Bronchial epithelial cell (primary cell): ENCODE measurements at regions not wholly inside any gene's neighbourhood (a gene's known extent, or its start where the extent isn't known, plus 50 kb on each side); places are given as distances from the start of the nearest gene placed in this dataset.
"Not testable (repeated sequence)": the region's sequence is repeated elsewhere in the genome, so short reads cannot be mapped to it uniquely, and the experiment has no call there.

Source experiments
- DNase-seq: peaks from one replicate; pipeline ENCODE4 v3.0.0-alpha.2; 2010; ENCODE audit warnings: low read depth
- FAIRE-seq: peaks from 2 replicates; lab custom pipeline; 2011; peaks lifted over from hg19 to GRCh38; lab: Jason Lieb, UNC
- H3K27me3 ChIP-seq: 2 replicates; pipeline ENCODE4 v1.5.1; 2011; ENCODE audit warnings: low read length; ENCODE audit not compliant: control insufficient read depth, insufficient read depth
- H3K36me3 ChIP-seq: 2 replicates; pipeline ENCODE4 v1.5.1; 2011; ENCODE audit warnings: low read length; ENCODE audit not compliant: control insufficient read depth, insufficient read depth
- H3K4me3 ChIP-seq: 2 replicates; pipeline ENCODE4 v1.5.1; 2011; ENCODE audit warnings: mild to moderate bottlenecking, low read depth, low read length, control low read depth
- CTCF ChIP-seq: IDR thresholded peaks from 2 replicates; pipeline ENCODE4 v1.5.1; 2011; ENCODE audit warnings: mild to moderate bottlenecking, moderate library complexity, low read length, control low read depth, inconsistent platforms; ENCODE audit not compliant: insufficient read depth, severe bottlenecking

GRCh38 chr13:81888855-81889254 lies 1547.9 kb upstream of the SPRY2 start:
- no peak for TF ChIP-seq CTCF
- H3K36me3 ChIP-seq: no peaks in the 10 kb centered on the region
- no peaks in the 10 kb centered on the region for H3K27me3 ChIP-seq
- FAIRE-seq (no peak), DNase-seq (no peak)
- H3K4me3 ChIP-seq: no peak overlapping the region

- H3K27me3 ChIP-seq: no peaks in the 10 kb centered on the region
- no peak for TF ChIP-seq CTCF
- DNase-seq: peak; percentile 38
- no peak overlapping the region for H3K4me3 ChIP-seq
- H3K36me3 ChIP-seq: no peaks in the 10 kb centered on the region
- FAIRE-seq: no peak
Observed at GRCh38 chr13:81874681-81875661, 1534.0 kb upstream of the SPRY2 start.

DNA sequence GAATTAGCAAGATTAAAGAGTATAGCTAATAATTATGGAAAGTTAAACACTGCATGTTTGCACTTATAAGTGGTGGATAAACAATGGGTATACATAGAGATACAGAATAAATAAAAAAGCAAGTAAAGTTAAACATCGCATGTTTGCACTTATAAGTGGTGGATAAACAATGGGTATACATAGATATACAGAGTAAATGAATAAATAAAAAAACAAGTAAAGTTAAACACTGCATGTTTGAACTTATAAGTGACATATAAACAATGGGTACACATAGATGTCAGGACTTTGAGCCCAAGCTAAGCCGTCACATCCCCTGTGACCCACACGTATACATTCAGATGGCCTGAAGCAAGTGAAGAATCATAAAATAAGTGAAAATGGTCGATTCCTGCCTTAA lies 1533.3 kb upstream of the SPRY2 start:
- no peaks in the 10 kb centered on the region for H3K36me3 ChIP-seq
- no peaks in the 10 kb centered on the region for H3K27me3 ChIP-seq
- H3K4me3 ChIP-seq: no peak overlapping the region
- DNase-seq (no peak), FAIRE-seq (no peak)
- no peak for TF ChIP-seq CTCF

GRCh38 chr13:81872581-81872980 lies 1531.7 kb upstream of the SPRY2 start:
- H3K4me3 ChIP-seq: no peak overlapping the region
- peak; percentile 32 for DNase-seq
- H3K27me3 ChIP-seq: no peaks in the 10 kb centered on the region
- no peaks in the 10 kb centered on the region for H3K36me3 ChIP-seq
- no peak for FAIRE-seq
- peak; percentile 28 for TF ChIP-seq CTCF

GRCh38 chr13:81871751-81872325 lies 1530.9 kb upstream of the SPRY2 start:
- DNase-seq, H3K36me3 ChIP-seq, FAIRE-seq, H3K27me3 ChIP-seq, H3K4me3 ChIP-seq: not testable (repeated sequence)

GRCh38 chr13:81848291-81848690 lies 1507.4 kb upstream of the SPRY2 start:
- TF ChIP-seq CTCF: no peak
- H3K27me3 ChIP-seq: no peaks in the 10 kb centered on the region
- H3K36me3 ChIP-seq: no peaks in the 10 kb centered on the region
- DNase-seq (no peak), FAIRE-seq (no peak)
- no peak overlapping the region for H3K4me3 ChIP-seq
